HL-60 (cell line): ENCODE measurements at regions not wholly inside any gene's neighbourhood (a gene's known extent, or its start where the extent isn't known, plus 50 kb on each side); places are given as distances from the start of the nearest gene placed in this dataset.

Experiments
- POLR2AphosphoS5 ChIP-seq: IDR thresholded peaks from 2 replicates; pipeline ENCODE4 v1.6.1; 2012; ENCODE audit warnings: low read depth
- SPI1 ChIP-seq: IDR thresholded peaks from 2 replicates; pipeline ENCODE4 v1.6.1; 2012; ENCODE audit warnings: low read depth, mild to moderate bottlenecking, borderline replicate concordance
- TF ChIP-seq, protein P1 (sequence below): IDR thresholded peaks from one replicate; pipeline ENCODE4 v1.5.1; 2011; ENCODE audit warnings: low read length, control low read depth, inconsistent platforms; ENCODE audit not compliant: insufficient read depth
- TF ChIP-seq, protein P2 (sequence below): IDR thresholded peaks from 2 replicates; pipeline ENCODE4 v1.6.1; 2012; ENCODE audit warnings: low read depth; ENCODE audit not compliant: insufficient replicate concordance

DNA sequence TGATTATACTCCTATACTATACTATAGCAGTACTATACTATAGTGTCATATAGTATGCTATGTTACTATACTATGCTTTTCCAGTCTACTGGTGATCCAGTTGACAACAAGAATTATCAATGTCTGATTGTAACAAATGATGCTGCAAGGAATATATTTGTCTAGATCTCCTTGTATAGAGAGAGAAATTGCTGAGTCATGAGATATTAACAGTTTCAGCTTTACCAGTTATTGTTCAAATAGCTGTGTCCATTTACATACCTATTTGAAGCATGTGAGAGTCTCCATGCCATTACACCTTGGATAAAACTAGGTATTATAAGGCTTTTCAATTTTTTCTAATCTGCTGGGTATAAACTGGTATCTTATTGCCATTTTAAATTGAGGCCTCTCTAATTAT lies 136.4 kb upstream of the SKOR2 start:
- TF ChIP-seq, protein P1, sequence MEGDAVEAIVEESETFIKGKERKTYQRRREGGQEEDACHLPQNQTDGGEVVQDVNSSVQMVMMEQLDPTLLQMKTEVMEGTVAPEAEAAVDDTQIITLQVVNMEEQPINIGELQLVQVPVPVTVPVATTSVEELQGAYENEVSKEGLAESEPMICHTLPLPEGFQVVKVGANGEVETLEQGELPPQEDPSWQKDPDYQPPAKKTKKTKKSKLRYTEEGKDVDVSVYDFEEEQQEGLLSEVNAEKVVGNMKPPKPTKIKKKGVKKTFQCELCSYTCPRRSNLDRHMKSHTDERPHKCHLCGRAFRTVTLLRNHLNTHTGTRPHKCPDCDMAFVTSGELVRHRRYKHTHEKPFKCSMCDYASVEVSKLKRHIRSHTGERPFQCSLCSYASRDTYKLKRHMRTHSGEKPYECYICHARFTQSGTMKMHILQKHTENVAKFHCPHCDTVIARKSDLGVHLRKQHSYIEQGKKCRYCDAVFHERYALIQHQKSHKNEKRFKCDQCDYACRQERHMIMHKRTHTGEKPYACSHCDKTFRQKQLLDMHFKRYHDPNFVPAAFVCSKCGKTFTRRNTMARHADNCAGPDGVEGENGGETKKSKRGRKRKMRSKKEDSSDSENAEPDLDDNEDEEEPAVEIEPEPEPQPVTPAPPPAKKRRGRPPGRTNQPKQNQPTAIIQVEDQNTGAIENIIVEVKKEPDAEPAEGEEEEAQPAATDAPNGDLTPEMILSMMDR, result no peak
- TF ChIP-seq SPI1 (no peak), POLR2AphosphoS5 (no peak)
- TF ChIP-seq, protein P2, sequence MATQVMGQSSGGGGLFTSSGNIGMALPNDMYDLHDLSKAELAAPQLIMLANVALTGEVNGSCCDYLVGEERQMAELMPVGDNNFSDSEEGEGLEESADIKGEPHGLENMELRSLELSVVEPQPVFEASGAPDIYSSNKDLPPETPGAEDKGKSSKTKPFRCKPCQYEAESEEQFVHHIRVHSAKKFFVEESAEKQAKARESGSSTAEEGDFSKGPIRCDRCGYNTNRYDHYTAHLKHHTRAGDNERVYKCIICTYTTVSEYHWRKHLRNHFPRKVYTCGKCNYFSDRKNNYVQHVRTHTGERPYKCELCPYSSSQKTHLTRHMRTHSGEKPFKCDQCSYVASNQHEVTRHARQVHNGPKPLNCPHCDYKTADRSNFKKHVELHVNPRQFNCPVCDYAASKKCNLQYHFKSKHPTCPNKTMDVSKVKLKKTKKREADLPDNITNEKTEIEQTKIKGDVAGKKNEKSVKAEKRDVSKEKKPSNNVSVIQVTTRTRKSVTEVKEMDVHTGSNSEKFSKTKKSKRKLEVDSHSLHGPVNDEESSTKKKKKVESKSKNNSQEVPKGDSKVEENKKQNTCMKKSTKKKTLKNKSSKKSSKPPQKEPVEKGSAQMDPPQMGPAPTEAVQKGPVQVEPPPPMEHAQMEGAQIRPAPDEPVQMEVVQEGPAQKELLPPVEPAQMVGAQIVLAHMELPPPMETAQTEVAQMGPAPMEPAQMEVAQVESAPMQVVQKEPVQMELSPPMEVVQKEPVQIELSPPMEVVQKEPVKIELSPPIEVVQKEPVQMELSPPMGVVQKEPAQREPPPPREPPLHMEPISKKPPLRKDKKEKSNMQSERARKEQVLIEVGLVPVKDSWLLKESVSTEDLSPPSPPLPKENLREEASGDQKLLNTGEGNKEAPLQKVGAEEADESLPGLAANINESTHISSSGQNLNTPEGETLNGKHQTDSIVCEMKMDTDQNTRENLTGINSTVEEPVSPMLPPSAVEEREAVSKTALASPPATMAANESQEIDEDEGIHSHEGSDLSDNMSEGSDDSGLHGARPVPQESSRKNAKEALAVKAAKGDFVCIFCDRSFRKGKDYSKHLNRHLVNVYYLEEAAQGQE, result no peak
